ENCODE measurements at regions not wholly inside any gene's neighbourhood (a gene's known extent, or its start where the extent isn't known, plus 50 kb on each side); places are given as distances from the start of the nearest gene placed in this dataset.

- TF ChIP-seq MYC (IDR thresholded peaks at IDR 0.05; ENCODE audit: insufficient read depth, insufficient read length, insufficient replicate concordance, low read length, severe bottlenecking) = no peak
- TF ChIP-seq CTCF (IDR thresholded peaks at IDR 0.05 in 2 of 3, conservative IDR thresholded peaks at IDR 0.05 in 1 of 3; ENCODE audit: control insufficient read depth in 2 of 3, extremely low read depth in 1 of 3, insufficient read depth in 1 of 3, low read depth in 3 of 3, low read length in 3 of 3) = peak; percentile 34 to 67 (median 65); a peak in 5 of 6 replicates
Observed at GRCh38 chr12:111268738-111269572, 99.9 kb downstream of the PHETA1 start.
